NCI-H187 (cell line): ENCODE measurements at regions not wholly inside any gene's neighbourhood (a gene's known extent, or its start where the extent isn't known, plus 50 kb on each side); places are given as distances from the start of the nearest gene placed in this dataset.

Experiments used
- DNase-seq, 2 experiments: peaks; one replicate each; lab custom pipeline; 2025; lab: John Stamatoyannopoulos, UW

DNA sequence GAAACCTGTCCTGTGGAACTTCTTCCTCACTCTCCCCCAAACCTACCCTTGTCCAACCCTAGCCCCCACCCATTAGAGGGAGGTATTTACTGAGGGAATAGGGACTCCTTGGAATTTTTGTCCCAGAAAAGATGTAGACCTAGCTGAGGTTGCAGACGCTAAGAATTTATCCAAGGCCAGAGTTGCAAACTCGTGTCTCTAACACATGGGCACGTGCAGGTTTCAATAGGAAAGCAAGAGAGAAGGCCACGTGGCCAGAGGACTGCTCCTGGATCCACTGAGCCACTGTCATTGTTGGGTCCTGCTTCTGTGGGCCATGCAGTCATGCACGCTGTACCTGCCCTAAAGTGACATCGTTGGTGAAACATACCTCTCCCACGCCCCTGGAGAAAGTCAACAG lies 243.4 kb upstream of the KCNG1 start:
- DNase-seq: no peak

DNA sequence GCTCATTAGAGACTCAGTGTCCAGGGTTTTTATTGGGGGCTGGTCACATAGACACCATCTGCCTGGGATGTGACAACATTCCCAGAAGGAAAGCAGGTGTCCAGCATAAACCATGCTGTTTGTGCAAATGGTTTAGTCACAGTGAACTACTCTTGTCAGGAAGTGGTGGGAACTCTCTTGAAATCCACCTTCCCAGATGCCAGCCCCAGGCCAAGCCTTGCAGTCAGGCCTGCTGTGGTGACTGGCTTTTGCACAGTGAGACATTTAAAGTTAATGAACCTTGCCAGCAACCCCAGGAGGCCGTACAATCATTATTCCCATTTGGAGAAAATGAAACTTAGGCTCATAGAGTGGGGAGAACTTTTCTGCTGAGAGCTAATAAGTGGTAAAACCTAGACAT lies 242.5 kb upstream of the KCNG1 start:
- no peak for DNase-seq

DNA sequence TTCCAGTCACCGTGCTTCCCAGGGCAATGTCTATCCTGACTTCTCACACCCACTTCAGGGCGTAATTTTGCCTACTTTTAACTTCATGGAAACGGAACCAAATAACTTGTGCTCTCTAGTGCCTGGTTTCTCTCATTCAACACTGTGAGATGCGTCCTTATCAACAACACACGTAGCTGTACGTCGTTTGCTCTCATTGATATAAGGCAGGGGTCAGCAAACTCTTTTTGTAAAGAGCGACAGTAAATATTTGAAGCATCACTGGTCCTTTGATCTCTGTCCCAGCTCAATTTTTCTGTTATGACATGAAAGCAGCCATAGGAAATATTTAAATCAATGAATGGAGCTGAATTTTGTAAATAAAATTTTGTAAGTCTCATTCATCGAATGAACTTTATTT lies 239.3 kb upstream of the KCNG1 start:
- DNase-seq: no peak

DNA sequence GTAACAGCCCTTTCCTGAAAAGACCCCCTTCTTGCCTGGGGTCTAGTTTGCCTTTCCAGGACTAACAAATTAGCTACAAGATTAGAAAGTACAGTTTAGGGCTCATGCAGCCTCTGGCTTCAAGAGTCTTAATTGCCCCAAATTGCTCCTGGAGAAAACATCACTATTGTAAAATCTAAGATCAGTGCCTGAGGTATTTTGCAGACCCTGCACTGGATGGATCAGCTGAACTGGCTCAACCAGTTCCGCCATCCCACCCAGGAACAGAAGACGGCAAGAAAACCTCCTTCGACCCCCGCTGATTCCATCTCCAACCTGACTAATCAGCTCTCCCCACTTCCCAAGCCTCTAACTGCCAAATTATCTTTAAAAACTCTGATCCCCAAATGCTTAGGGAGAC lies 236.5 kb upstream of the KCNG1 start:
- no peak for DNase-seq

DNA sequence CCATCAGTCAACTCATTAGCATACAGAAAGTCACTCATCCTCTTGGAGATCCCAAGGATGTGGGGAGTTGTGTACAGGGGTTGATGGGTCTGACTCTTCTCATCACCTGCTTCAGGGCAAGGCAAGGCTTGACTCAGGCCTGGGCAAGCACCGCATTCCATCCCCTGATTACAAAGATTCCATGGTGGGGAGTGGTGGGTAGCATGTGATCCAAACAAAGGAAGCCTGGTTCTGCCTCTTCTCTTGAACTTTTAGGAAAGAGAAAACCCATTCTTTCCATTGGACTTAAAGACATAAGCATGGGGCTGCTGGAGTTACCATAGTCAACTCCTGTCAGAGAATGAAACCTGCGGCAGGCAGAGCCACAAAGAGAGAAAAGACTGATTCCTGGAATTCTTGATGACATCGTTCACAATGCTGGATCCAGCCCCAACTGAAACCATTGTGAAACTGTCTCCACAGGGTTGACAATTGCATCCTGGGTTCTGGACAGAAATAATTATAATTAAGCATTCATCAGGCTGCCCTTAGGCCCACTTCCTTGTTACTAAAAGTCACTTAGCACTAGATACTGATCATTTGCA lies 235.8 kb upstream of the KCNG1 start:
- no peak for DNase-seq

DNA sequence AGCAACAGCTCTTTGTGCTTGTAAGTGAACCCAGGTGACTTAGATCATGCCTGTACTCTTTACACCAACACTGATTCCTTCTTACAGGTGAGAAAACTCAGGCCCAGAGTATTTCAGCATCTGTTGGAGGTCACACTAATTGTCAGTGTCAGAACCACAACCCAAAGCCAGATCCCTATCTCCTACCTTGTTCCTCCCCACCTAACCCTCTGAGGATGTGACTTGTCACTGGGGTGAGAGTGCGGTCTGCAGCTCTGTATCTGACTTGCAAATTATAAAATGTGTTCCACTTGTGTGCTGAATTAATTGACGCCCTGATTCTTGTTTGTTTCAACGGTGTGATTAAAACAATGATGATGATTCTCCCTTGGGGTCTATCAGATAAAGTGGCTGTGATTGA lies 232.5 kb upstream of the KCNG1 start:
- DNase-seq: no peak

DNA sequence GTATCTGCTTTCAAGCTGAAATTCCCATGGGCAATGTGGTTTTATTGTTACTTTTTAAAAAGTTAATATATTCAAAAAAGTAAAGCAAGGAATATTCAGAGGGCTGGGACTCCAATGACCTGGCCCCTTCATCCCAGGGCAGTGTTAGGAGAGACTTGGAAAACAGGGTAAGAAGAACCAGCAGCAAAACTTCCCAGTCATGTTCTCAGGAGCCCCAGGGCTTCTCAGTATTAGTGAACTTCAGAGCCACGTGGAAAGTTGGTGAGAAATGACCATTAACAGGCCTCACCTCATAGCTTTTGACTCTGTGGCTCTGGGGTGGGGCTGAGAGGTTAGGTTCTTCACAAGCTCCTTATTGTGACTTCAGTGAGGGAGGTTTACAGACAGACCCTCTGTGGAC lies 230.4 kb upstream of the KCNG1 start:
- DNase-seq: no peak

DNA sequence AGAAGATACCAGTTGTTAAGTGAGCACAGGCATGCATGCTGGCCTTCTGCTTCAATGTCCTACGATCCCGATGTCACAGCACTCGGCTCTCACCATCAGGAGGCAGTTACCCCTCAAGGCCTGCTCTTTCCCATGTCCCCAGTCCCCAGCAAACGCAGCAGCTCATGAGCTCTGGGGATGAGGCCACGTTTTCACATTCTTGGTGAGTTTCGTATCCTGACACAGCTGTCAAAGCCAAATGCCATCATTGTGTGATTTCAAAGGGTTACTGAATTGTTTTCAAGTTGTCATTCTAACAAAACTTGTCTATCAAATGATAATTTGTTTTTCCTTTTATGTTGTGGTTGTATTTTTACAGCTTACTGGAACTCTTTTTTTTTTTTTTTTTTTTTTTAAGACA lies 226.9 kb upstream of the KCNG1 start:
- no peak for DNase-seq

DNA sequence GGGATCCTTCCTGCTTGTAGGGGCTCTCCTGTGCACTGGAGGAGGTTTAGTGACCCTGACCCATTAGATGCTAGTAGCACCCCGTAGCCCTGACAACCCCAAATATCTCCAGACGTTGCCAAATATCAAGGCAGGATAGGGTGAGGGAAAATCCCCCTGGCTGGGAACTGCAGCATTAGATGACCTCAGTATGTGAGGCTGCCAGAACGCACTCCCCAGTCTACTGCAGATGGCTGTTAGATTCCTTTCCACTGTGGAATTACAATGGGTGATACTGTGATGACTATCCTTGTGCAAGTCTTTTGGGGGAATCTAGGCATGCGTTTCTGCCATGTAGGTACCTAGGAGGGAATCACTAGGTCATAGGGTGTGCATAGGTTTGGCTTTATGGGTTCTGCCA lies 226.3 kb upstream of the KCNG1 start:
- DNase-seq: no peak

DNA sequence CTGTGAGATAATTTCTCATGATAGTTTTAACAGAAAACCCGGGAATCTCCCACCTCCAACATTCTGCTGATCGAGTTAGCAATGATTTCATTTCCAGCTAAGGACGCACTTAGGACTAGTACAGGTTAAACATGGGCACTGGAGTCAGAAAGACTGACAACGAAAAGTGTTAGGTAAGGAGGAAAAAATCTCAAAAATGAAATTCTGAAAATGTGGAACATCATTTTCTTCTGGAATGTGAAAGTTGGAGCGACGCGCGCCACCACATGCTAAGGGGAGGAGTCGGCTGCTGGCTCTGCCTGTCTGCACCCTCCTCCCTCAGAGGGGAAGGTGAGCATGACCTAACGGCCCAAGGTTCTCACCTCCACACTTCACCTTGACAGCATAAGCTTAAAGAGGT lies 221.6 kb upstream of the KCNG1 start:
- no peak for DNase-seq

DNA sequence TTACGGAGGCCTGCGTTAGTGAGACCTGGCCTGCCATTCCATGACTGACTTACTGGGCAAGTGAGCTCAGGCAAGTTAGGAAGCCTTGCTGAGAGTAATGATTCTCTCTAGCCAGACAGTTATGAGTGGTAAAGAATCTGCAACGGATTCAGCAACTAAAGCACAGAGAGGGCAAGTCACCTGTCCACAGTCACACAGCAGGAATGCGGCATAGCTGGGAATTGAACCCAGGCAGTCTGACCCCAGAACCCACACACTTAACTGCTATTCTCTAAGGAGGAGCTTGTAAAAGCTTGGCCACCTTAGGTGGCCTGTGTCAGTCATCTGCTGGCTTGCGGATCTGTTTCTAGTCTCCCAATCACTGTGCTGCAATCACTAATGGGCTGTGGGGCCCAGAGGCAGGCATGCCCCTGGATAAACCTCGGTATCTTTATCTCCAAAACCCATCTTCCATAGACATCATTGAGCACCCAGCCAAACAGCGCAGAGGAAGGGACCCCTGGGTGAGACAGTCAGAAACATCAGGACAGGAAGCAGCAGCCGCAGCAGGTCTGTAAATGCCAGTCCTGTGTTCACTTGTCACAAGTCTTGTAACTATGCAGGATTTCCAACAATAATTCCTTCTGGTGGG lies 215.9 kb upstream of the KCNG1 start:
- DNase-seq: no peak

DNA sequence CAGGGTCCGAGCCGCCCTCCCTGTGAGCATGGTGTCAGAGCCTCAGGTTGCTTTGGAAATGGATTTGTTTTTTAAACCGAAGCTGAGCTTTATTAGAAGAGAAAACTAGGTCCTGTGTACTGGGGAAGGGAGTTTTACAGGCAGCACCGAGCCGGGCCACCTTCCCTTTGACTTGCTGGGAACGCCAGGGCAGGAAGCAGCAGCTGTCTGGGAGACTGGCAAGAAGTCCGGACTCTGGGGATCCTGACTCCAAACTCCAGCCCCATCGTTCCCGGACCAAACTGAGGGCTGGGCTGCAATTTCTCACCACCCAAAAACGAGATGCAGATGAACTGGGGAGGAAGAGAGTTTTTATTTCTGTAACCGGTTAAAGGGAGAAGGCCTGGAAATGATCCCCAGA lies 214.9 kb upstream of the KCNG1 start:
- no peak for DNase-seq

DNA sequence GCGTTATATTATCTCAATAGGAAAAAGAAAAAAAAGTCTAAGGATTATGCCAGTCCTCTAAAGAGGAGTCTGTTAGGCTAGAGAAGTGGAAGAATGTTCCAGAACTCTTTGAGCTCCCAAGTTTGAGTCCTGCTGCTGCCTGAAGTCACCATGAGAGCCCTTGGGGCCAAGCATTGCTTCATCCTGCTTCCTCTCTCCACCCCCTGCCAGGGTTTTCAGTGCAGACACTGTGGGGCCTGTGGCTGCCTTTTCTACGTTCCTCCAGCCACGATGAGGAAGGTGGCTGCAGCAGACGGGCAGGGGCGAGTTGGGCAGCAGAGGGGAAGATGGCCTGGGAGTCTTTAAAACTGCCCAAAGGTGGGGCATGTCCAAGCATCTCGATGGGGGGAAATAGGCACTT lies 214.4 kb upstream of the KCNG1 start:
- DNase-seq: no peak

DNA sequence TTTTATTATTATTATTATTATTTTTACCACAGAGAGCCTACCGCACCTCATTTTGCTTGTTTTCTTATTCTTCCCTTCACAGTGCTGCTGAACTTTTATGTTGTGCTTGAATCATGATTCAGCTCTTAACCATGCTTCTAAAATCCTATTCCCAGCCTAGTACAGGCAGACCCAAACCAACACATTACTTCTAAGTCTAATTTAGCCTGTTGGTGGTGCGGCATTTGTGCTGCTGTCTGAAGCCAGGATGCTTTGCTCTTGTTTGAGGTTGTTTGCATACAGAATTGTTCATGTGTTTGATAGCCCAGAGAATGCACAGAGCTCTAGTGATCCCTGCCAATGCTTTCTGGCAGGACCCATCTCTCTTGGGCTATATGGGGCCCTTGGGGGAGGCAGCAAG lies 213.5 kb upstream of the KCNG1 start:
- DNase-seq: no peak

DNA sequence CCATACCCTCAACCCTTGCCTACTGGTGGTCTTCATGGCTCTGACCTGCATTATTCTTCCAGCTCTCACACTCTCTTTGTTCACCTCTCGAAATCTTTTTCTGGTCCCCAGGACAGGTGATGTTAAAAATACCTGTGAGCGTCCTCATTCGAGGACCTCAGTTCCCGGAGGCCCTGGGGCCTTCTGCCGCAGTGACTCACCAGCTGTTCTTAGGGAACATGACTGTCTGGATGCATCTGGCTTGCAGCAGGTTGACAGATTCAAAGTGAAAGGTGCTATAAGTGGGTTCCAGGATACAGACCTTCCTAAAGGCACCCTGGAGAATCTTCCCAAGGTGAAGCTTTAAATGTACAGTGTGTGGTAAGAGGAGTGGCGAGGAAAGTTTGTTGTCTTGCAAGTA lies 210.4 kb upstream of the KCNG1 start:
- DNase-seq: no peak

DNA sequence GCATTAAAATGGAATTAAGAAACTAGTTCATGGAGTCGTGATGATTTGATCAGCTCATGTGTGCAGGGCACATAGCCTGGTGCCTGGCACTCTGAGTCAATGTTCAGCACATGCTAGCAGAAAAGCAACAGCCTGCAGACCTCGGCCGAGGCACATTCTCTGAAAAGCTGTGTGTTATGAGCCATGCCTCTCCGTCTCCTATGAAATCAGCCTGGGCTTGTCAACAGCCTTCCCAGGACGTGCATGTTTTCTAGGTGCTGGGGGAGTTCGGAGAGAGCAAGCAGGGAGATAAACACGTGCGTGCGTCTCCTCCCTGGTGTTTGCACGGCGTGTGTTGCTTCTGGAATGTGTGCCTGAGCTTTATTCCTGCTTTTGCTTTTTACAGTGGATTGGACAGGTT lies 207.8 kb upstream of the KCNG1 start:
- no peak for DNase-seq

DNA sequence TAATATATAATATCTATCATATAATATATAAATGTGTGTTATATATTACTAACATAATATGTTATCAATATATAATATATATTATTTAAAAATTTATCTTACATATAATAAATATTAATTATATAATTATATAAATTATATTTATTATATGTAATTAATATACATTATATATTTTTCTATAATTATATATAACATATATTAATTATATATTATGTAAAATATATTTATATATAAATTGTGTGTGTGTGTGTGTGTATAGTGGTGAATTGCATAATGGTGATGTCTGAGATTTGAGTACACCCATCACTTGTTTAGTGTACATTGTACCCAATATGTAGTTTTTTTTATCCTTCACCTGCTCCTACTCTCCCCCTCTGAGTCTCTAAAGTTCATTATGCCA lies 205.9 kb upstream of the KCNG1 start:
- no peak for DNase-seq

DNA sequence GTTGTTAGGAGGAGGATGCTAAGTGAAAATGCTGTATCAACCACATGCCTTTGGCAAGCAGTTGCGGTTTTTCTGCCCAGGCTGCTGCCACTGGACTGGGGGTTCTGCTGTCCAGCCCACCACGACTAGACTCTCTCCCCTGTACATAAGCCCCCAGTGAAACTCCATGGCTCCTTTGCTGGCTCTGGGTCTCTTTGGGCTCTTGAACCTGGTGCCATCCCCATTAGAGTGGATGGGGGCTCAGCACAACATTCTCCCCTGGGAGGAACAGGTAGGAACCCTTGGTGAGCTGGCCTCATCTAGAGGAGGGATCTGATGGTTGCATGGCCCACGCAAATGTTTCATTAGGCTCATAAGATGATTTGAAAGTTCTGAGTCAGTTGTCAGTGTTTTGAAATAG lies 204.8 kb upstream of the KCNG1 start:
- DNase-seq: no peak

DNA sequence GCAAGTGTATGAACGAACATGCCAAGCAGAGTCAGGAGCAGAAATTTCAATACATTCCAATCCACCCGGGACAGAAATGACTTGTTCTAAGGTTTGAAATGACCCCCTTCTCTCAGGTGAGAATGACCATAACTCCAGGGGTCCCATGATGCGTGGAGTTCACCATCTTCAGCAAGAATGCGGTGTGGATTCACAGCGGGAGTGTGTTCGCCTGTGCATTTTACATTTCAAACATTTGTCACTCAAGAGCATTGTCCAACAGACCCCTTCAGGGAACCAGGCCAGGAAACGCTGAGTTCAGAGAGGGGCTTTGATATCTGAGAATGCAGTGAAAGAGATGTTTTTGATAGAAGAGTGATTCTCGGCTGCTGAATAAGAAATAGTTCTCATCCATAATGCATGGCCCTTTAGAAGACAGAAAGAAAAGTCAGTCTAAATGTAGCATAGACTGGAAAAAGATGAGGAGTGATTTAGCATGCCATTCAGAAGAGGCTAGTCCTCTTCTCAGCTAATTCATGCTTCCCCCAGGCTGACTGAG lies 200.3 kb upstream of the KCNG1 start:
- no peak for DNase-seq

DNA sequence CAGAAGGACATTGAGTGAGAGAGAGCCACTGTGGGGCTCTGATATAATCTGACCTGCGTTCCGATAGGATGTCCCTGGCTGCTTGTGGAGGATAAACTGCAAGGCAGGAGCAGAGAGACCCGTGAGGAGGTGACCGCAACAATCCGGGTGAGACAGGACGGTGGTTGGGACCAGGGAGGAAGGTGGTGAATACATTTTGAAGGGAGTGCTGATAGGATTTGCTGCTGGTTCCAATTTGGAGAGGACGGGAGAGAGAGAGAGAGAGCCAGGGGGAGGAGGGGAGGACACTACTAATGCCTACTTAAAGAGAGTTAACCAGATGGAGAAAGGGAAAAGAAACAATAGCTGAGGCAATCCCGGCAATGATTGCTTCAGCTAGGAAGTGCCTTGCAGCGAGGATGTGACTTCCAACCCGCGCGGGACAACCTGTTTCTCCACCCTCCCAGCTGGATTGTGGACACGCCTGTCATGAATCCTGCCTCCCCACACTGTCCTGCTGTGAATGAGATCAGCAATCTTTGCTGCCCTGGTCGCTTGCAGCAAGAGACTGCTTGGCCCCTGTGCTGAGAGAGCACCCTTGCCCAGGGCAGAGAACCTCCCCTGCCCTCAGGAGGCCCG lies 199.0 kb upstream of the KCNG1 start:
- no peak for DNase-seq

DNA sequence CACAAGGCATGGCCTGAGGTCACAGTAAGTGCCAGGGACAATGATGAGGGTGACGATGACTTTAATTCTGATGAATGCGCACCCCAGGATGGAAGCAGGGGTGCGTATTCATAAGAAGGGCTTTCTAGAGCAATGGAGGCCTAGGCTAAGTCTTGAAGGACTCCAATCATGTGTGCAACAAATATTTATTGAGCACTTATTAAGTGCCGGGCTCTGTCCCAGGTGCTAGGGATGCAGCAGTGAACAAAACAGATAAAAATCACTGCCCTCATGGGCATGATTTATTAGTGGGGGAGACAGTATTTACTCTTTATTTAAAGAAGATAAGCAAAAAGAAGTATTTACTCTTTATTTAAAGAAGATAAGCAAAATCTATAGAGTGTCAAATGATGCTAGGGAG lies 198.2 kb upstream of the KCNG1 start:
- DNase-seq: no peak

DNA sequence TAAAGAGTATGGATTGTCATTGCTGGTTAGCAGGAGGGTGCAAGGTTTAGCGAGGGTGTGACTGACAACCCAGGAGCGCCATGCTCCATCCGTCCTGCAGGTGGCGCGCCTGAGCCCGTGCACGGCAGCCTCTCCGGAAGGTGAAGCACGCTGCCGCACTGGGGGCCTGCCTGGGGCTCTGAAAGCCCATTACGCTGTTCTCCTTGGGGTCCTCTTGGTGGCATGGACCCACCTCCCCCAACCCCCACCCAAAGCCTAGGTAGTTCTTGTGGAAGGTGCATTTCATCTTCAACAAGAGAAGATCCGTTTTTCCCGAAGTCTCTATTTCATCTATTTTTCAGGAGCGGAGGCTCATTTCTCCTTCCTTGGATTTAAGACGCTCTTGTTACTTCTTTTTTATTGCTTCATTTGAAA lies 197.4 kb upstream of the KCNG1 start:
- DNase-seq: no peak

DNA sequence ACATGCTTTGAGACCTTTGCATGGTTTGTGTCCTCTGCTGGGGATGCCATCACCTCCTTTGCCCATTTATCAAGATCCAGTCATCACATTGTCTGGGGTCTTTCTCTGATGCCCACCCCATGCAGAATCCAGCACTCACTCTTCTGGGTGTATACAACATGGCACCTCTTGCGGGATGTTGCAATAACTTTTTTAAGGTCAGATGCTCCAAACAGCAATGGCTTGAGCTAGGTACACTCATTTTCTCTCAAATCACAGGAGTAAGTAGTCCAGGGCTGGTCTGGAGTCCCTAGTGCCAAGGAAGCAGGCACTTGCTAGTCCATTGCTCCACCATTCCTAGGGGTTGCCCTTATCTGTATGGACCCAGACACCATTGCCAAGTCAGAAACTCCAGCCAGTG lies 196.6 kb upstream of the KCNG1 start:
- no peak for DNase-seq

DNA sequence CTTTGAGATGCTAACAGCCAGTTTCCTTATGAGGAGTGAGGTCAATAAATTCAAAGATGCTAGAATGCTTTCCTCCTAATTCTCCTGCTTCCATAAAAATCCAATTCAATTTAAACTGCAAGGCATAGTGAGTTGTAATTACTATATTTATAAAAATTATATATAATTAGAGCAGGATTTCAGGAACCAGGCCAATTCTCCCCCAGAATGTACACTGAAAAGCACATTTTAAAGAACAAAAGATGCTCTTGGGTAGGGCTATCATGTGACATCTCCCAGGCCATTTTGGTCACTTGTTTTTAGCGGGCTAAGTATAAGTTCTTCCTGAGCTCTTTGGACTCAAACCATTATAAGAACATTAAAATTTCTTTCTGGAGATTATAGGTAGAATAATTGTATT lies 195.7 kb upstream of the KCNG1 start:
- no peak for DNase-seq
